ENCODE measurements at regions not wholly inside any gene's neighbourhood (a gene's known extent, or its start where the extent isn't known, plus 50 kb on each side); places are given as distances from the start of the nearest gene placed in this dataset.
"Not testable (repeated sequence)": the region's sequence is repeated elsewhere in the genome, so short reads cannot be mapped to it uniquely, and the experiment has no call there.

GRCh38 chr1:181205901-181206300, 117.4 kb downstream of the IER5 start:
- no peak for ATAC-seq

GRCh38 chr1:181206513-181206912, 118.0 kb downstream of the IER5 start:
- no peak for ATAC-seq

- ATAC-seq, result no peak
Observed at GRCh38 chr1:181206979-181207790, 118.7 kb downstream of the IER5 start.

DNA sequence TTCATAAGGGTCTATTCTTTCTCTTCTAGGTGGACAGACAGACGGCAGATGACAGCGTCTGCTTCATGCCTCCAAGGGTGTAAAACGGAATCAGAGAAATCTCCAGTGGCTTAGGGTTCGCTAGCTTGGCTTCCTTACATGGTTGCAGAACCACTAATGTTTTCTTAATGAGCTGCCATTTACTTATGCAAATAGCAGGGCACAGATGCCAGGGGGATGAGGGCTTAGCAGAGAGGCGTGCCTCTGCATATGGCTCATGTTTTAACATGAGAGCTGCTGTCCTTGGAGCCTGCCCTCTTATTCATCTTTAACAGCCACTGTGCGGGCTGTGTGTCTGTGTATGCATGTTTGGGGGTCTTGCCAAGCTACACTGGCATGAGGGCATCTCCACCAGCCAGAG, 119.6 kb downstream of the IER5 start:
- ATAC-seq, result no peak

DNA sequence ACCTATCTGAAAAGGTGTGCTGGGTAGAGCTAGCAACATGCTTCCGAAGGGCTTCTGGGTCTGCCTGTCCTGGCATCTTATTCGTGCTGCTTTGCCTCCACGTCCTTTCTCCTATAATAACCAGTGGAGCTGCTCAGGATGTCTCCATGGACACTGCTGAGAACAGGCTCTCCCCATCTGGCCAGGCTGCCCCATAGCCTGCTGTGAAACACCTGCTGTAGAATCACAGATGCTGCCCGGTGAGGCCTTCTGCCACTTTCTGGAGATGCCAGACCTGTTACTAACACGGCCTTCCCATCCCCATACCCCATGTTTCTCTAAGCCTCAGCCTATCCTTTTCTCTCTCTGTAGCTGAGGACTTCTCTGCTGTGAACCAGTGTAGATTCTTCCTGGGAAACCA, 120.5 kb downstream of the IER5 start:
- ATAC-seq, result no peak

- no peak for ATAC-seq
Observed at GRCh38 chr1:181213056-181213455, 124.6 kb downstream of the IER5 start.

- ATAC-seq, result no peak
Observed at GRCh38 chr1:181216591-181216994, 128.1 kb downstream of the IER5 start.

GRCh38 chr1:181219938-181220337, 131.4 kb downstream of the IER5 start:
- ATAC-seq, result no peak

DNA sequence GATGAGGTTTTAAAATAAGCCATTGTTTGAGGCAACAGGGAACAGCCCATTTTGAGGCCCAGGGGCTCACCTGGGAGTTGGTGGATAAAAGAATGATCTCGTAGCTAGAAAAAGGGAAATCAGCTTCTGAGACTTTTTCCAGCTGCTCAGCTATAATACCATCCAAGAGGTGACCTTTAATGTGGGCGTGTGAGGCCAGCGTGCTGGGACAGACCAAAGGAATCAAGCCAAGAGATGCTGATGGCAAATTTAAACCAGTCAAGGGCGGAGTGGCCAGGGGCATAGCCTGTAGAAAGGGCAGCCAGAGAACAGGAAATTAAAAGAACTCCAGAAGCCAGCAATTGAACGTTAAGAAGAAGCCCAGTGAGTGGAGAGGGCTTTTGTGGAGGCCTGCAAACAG, 132.6 kb downstream of the IER5 start:
- ATAC-seq, result no peak

DNA sequence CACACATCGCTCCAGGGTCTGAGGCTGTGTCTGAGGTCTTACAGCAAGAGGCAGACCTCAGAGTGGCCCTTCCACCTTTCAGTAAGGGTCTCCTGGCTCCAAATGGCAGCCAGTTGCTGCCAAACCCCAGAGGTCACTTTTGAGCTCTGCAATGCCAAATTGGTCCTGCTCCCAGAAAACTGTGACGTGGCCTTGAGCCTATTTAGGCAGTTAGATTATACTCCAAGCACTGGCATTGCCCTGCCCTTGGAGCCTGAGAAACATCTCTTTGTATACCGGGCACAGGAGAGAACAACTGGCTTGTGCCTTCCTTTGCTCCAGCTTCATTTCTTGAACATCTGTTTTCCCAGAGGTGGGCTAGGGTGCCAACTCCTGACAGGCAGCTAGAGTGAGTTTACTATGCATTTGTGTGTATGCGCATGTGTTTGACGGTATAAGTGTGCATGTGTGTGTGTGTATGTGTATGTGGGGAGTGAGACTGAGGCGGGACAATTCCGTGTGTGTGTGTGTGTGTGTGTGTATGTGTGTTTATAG, 134.5 kb downstream of the IER5 start:
- ATAC-seq, result no peak

DNA sequence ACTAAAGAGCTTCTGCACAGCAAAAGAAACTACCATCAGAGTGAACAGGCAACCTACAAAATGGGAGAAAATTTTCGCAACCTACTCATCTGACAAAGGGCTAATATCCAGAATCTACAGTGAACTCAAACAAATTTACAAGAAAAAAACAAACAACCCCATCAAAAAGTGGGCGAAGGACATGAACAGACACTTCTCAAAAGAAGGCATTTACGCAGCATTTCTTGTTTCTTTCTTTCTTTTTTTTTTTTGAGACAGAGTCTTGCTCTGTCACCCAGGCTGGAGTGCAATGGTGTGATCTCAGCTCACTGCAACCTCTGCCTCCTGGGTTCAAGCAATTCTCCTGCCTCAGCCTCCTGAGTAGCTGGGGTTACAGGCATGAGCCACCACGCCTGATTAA, 138.2 kb downstream of the IER5 start:
- ATAC-seq, result not testable (repeated sequence)

DNA sequence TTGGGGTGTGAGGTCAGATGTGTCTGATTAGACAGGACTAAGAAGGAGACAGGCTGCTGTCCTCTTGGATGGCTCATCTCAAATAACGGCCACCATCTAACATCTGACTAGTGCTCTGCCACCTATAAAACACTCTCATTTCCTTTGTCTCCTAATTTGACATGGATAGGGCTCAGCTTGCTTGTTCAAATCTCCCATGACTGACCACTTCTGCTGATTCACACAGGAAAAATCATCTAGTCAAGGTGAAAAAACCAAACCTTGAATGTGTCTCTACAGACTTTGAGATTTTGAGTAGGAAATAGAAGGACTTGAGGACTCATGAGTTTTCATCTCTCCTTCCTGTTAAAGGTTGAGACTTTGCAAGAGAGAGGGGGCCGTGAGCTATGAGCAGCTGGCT, 150.6 kb downstream of the IER5 start:
- ATAC-seq, result no peak

DNA sequence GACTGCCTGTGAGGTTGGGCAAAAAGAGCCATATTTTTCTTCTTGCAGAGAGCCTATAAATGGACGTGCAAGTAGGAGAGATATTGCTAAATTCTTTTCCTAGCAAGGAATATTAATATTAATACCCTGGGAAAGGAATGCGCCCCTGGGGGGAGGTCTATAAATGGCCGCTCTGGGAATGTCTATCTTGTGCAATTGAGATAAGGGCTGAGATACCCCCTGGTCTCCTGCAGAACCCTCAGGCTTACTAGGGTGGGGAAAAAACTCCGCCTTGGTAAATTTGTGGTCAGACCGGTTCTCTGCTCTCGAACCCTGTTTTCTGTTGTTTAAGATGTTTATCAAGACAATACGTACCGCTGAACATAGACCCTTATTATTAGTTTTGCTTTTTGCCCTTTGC, 157.8 kb downstream of the IER5 start:
- ATAC-seq, result not testable (repeated sequence)

DNA sequence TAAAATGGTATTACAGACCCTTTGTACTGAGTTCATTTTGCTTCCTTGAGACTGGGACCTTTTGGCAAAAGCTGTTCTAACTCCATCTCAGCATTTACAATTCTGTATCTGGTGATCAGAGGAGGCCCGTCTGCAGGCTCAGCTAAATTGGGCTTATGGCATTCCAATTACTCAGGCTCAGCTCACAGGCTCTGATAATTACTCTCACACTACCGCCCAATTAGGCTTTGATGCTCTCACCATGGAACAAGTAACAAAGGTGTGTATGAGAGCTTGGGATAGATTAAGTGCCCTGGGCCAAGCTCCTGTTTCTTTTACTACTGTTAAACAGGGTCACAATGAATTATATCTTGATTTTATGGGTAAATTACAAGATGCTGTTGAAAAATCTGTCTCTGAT, 159.9 kb downstream of the IER5 start:
- ATAC-seq, result not testable (repeated sequence)

DNA sequence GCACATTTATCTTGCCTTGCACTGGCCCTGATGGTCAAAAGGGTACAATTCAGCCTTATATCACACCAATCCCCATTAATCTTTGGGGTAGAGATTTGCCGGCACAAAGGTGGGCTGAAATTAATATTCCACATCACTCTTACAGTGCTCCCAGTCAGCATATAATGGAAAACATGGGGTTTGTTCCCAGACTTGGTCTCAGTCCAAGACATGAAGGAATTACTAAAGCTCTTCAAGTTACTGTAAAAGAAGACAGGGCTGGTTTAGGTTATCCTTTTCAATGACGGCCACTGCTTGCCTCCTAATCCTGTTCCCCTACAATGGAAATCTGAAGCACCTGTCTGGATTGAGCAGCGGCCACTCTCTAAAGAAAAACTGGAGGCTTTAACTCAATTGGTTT, 160.7 kb downstream of the IER5 start:
- ATAC-seq, result no peak

DNA sequence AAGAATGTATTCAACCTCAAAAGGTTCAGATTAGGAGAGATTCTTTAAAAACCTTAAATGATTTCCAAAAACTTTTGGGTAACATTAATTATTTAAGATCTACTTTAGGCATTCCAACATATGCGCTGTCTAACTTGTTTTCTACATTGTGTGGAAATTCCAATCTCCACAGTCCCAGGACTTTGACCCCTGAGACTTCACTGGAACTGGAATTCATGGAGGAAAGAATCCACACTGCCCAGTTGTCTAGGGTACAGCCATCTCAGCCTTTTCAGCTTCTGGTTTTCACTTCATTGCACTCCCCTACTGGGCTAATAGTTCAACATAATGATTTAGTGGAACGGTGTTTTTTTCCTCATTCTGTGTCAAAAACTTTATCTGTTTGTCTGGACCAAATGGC, 161.5 kb downstream of the IER5 start:
- ATAC-seq, result no peak

- no peak for ATAC-seq
Observed at GRCh38 chr1:181251001-181251712, 162.7 kb downstream of the IER5 start.

GRCh38 chr1:181251713-181252075, 163.2 kb downstream of the IER5 start:
- no peak for ATAC-seq

DNA sequence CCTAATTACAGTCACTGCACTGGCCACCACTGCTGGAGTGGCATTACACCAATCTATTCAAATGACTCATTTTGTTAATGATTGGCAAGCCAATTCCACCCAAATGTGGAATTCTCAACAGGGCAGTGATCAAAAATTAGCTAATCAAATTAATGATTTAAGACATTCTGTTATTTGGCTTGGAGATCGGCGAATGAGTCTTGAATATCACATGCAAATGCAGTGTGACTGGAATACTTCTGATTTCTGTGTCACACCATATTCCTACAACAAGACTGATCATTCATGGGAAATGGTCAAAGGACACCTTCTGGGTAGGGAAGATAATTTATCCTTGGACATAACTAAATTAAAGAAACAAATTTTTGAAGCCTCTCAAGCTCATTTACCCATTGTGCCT, 165.1 kb downstream of the IER5 start:
- not testable (repeated sequence) for ATAC-seq

- ATAC-seq, result no peak
Observed at GRCh38 chr1:181255270-181255929, 166.9 kb downstream of the IER5 start.

GRCh38 chr1:181257117-181257516, 168.6 kb downstream of the IER5 start:
- ATAC-seq, result no peak

DNA sequence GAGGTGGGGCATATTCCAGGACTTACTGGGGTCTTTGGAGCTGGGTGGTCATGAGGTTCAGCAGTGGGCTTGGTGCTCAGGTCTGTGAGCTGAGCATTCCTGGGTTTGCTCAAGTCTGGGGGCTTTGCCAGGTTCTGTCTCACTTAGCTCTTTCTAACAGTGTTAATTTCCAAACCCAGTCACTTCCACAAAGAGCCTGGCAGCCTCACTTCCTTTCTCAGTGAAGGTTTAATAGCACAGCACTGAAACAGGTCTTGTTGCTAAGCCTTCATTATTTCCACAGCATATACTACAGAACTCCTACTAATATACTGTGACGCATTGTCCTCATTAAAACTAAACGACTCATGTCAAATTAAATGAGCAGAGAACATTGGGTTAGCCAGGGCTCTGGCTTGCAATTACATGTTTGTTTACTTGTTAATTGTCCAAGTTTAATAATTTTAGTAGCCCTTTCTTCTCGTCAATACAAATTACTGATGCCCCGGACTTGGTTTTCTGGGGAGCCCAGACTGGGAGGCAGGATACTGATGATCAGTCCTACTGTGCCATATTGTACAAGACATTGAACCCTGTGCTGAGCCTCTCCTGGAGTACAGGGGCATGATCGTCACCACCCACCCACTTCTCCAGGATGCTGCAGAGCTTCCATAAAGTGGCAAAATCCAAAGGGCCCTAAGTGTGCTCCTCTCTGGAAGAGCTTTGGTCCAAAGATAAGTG, 170.7 kb downstream of the IER5 start:
- ATAC-seq, result no peak

DNA sequence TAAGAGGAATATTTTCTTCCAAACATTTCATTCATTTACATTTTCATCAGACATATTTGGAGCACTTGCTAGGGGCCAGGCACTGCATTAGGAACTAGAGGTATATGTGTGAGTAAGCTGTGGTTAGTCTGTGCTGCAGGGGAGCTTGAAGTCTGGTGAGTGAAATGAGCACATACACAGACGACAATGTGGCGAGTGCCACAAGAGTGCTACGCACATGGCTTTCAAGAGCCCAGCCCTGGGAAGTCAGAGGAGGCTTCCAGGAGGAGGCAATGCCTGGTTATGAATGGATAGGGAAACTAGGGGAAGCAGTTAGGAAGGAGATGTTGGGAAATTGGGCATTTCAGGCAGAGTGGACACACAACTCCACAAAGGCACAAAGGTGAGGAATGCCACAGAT, 171.8 kb downstream of the IER5 start:
- ATAC-seq, result no peak

All from activated CD4-positive, CD25-positive, alpha-beta regulatory T cell treated with anti-CD3 and anti-CD28 coated beads, Interleukin-2, amount 50 U/mL, for 24 hours (primary cell).